DMS153 treated with DMSO at 0.1 percent for 48 hours (cell line): ENCODE measurements at regions not wholly inside any gene's neighbourhood (a gene's known extent, or its start where the extent isn't known, plus 50 kb on each side); places are given as distances from the start of the nearest gene placed in this dataset.
A peak's percentile ranks its signal among the peaks of the same experiment; 100 is the strongest.

Experiments
- DNase-seq: peaks from one replicate; lab custom pipeline; 2025; ENCODE audit not compliant: unreplicated experiment; lab: John Stamatoyannopoulos, UW

DNA sequence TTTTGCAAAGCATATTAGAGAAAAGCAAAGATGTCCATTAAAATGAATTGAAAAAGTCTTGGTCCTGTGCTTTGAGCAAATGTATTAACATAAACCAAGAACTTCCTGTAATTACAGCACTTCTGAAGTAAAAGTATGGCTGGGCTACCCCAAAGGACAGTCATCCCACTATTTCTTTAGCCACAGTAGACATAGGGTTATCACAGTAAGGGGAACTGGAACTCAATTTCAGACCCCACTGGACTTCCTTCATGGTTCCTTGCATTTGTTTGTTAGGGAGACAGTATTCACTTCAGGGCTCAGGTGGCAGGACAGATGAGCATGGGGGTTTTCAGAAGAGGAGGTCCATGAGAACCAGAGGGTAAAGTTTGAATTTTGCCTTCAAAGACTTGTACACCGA lies 203.1 kb upstream of the PDE1C start:
- no peak for DNase-seq

DNA sequence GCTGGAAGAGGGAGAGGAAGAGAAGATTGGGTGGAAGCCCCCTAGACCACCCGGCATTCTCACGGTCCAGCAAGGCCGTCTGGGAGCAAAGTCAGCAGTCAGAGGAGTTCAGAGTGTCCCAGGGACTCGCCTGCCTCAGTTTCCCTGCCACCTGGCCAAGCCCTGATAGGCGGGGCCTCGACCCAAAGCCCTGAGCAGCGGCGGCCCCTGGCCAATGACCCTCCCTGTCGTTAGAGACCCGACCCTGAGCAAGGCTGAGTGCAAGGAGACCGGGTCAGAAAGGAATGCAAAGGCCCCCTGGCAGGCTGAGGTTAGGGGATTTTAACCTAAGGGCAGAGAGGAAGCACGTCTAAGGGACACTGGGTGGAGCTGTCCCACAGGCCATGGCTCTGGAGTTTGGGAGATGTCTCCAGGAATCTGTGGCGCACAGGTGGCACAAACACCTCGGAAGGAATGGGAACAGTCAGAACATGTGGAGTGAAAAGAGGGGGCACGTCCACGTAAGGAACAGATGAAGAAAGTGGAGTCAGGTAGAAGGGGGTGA lies 196.8 kb upstream of the PDE1C start:
- DNase-seq = no peak

DNA sequence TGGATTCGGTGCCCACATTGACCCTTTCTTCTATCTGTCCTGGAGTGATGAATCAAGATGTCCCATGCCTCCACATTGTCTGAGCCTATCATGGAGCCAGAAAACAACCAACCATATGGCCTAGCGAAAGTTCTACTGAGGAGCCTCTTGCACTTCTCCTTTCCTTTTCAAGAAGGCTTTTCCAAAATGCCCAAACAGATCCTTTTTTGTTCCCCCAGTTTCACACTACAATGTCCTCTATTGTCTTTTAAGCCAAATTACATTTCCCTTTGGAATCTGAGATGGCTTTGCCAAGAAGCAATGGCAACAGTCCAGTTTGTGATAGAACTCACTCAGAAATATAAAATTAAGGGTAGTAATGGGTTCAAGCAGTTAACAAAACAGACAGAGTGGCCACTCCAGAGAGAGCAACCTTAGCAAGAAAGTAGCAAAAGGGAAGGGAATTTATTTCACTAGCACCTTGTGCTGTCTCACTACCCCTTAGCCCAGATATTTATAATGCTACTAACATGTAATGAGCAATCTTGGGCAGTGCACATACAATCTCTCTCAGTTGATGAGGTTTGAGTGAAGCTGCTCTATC lies 194.6 kb upstream of the PDE1C start:
- no peak for DNase-seq

DNA sequence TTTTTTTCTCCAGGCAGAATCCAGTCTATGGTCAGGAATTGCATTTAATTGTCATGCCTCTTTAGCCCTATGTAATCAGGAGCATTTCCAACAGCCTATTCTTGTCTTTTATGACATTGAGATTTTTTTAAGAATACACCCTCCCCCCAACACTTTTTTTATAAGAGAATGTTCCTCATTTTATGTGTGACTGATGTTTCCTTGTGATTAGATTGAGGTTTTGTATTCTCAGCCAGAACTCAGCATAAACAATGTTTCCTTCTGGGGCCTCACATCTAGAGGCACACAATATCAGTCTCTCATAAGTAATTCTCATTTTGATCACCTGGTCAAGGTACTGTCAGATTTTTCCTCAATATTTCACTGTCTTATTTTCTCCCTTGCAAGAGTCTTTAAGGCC lies 193.4 kb upstream of the PDE1C start:
- no peak for DNase-seq

DNA sequence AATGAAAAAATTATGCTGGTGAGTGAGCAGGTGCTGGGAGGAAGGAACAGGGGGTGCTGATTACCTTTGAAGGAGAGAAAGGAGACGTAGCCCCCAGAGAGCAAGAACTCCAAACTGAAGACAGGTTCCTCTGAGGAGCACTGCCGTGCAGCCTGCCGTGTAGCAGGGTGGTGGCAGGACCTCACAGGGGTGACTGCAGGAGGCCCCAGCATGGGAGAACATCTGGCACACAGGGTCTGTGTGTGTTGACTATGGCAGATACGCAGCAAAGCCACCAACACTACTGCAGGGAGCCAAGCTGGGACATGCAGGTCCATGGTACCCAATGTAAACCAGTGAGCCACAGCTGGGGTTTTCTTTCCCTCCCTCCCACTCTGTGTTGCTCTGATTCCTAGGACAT lies 192.1 kb upstream of the PDE1C start:
- DNase-seq = no peak

DNA sequence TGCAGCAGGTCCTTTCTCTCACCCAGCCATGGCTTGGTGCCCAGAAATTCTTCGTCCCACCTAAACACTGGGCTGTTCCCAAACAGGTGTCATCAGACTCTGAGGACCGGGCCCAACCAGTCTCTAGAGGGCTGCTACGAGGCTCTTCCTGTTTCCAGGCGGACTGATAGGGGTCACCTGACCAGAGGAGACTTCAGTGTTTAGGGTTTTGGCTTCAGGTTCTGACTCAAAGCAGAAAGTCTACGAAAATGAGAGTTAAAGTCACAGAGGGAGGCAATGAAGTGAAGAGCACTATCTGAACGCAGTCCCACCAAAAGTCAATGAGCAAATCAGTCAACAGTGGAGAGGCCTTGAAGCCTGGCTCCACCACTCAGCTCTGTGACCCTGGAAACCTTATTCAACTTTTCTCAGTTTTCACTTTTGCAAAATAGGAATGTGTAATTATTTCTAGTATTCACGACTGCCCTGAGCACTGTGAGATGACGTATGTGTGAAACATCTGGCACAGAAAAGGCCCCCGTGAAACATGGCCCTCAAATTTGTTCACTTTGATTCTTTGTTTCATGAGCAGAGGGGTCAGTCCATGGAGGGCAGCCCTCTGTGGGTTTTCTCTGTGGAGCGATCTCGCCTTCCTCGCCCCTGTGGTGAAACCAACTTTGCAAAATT lies 189.9 kb upstream of the PDE1C start:
- DNase-seq = peak; percentile 91

DNA sequence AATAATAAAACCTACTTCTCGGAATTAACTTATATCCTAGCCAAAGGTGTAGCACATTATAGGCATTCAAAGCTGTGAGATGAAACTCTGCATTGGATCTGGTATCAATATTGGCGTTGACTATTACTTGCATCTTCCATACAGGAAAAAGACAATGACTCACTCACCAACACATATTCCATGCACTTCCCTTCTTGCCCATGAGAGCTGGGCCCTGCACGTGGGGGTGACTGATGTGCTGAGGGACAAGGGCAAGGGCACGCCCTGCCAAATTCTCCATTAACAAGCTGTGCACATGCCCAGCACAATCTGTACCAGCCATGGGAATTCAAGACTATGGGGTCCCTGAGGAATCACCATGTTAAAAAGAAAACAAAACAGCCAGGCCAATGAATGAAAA lies 188.1 kb upstream of the PDE1C start:
- DNase-seq = no peak

DNA sequence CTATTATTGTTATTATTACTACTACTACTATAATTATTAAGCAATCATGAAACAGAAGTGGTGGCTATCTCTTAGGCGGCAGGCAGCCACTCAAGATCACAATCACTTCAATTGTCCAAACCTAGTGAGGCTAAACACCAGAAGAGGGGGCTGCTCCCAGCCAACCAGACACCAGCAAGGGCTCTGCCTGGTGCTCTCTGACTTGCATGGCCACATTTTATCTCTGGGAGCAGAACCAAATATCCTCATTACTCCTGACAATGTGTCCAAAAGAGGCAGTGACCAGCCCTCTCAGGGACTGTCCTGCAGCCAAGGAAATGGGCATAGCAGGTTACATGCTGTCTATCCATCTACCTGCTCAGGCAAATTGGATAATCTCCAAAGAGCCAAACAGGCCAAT lies 187.4 kb upstream of the PDE1C start:
- no peak for DNase-seq

DNA sequence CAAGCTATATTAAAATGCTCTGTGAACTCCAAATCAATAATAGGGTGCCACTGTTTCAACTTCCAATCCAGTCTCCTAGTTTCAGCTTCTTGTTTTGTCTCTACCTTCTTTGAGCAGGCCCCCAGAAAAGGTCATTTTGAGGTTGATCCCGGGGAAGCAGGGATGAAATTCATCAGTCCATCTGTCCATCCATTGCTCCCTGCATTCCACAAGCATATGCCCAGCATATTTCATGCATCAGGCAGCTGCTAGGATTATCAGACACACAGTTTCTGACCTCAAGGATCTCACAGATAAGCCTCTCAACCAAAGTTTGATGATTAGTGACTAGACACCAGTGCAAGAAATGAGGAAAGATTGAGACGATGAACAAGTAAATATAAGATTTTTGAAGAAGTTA lies 186.6 kb upstream of the PDE1C start:
- DNase-seq = no peak

DNA sequence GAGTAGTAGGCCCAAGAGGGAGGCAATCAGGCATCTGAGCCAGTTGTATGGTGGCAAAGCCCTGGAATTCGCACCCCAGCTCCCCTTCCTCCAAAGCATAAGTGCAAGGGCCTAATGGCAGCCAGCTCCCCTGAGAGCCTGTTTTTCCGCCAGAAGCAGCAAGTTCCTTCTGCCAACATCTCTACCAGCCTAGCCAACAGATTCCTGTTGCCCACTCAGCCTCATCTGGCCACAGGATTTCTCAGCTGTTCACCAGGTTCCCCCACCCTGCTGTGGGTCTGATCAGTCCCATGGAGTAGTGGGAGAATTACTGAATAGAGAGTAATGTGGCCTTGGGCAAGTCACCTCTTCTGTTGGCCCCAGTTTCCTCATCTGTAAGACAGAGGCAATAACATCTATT lies 186.2 kb upstream of the PDE1C start:
- no peak for DNase-seq

DNA sequence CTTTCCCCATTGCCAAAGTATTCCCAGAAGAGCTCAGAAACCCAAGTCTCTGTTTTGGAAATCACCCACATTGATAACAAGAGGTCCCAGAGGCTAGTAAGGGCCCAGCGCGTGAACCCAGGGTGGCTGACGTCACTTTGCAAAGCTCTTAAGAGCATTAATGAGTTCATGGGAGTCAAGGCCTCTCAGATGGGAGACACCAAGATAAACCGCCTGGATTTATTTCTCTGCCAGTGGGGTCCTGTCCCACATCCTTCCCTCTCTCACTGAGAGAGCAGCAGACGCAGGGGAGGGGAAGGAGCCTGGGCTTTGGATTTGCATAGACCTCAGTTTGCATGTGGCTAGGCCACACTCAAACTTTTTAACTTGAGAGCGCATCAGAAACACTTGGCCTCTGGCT lies 184.8 kb upstream of the PDE1C start:
- no peak for DNase-seq

DNA sequence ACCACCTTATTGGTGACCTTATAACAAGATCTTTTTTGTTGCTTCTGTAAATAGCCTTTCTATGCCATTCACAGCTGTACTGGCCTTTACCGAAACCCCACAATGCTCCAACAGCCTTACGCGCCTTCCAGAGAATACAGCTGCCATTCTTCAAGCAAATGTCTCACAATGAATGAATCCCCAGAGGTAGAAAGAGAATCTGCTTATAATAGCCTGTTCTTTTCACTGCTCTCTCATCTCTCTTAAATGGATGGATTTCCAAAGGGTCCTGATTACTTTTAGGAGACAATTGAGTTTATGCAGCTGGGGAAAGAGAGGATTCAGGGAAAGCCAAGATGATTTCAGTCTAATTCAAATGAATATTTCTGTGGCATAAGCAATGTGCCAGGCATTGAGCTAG lies 183.1 kb upstream of the PDE1C start:
- DNase-seq = no peak

DNA sequence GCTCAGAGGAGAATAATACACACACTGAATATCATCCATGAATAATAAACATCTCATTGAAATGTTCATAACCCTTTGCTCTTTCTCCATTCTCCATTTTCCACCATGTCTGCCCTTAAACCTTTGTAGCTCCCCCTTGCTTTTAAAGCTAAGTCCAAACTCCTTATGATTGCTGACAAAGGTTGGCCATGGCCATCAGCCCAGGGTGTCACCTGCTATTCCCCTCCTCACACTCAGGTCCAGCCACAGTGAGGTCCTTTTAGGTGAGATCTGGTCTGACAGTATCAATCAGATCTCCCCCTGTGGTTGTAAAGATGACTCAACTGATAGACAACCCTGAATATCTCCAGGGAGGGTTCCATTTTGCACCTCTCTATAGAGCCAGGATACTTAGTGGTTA lies 181.5 kb upstream of the PDE1C start:
- no peak for DNase-seq

DNA sequence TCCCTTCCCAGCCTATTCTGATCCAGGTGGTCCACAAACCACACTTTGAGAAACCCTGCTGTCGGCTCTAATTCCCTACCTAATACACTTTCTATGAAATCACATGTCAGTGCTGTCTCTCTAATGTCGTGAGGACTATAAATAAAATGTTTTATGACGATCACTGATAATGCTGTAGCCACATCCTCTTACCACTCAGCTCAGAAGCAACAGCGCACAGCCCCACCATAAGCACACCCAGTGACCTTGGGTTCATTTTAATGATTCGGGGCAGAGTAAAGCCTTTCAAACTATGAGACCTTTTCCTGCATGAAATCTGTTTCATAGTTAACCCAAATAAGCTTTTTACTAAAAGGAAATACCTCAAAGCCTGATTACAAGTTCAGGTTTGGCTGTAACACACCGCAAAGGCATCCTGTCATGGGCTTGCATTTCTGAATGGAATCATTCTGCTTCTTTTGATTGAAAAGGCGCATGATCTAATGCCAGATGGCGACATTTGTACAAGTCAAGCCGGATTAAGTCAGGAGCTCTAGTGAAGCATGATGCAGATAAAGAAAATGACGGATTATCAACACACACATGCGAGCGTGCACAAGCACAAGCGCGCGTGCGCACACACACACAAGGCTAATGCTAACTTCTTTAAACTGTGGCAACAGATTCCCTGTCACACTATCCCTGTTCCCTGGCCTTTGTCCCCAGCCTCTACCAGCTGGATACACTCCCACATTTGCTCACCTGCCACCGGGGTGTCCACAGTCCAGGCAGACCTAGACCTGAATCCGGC lies 180.5 kb upstream of the PDE1C start:
- DNase-seq = no peak

DNA sequence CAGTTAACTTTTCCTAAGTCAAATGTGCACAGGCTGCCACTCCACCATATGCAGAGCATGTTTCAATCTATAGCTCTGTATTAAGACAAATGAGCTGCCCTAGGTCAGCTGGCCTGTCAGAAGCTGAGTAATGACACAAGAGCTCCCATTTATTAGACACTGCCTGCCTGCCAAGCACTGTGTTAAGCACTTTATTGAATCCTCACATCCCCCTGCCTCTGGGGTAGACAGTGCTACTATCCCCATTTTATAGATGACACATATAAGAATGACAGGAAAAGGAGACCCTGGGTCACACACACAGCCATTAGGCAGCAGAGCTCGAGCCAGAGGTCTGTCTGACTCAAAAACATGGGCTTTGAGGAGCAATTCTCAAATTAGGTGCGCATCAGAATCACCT lies 179.8 kb upstream of the PDE1C start:
- DNase-seq = no peak

DNA sequence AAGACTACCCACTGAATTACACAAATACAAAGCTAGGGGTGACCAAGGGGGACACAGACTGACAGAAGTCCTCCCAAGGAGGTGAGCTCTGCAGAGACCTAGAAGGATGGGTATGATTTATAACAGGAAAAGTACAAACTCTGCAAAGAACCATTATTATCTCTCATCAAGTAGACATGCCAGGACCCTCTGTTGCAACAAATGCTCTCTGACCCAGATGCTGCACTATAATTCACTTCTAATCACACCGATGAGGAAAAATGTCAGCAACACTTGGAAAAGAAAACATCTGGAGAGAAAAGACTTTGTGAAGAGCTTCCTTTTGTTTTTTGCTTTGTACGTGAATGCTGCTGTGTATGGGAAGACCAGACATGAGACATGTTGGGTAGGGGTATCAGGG lies 178.3 kb upstream of the PDE1C start:
- no peak for DNase-seq

DNA sequence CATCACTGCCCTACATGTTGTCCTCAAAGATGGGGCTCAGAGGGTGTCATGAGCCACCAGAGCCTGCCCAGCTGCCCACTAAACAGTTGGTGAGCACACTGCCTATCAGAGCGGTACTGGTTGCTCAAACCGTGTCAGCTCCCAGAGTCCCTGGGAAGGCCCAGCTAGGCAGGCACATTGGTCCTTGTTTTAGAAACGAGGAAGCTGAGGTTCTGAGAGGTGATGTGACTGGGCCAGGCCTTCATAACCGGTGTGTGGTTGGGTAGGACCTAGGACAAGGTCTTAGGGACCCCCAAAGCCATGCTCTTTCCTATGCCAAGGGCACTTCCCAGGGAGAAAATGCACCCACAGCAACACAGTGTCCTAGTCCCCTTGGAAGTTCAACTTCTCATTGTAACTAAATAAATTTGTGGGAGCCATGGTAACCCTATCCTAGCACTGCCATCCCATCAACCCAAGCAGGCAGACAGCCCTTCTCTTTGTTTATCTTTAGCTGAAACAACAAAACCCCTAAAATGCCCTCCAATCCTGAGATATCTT lies 174.7 kb upstream of the PDE1C start:
- no peak for DNase-seq

DNA sequence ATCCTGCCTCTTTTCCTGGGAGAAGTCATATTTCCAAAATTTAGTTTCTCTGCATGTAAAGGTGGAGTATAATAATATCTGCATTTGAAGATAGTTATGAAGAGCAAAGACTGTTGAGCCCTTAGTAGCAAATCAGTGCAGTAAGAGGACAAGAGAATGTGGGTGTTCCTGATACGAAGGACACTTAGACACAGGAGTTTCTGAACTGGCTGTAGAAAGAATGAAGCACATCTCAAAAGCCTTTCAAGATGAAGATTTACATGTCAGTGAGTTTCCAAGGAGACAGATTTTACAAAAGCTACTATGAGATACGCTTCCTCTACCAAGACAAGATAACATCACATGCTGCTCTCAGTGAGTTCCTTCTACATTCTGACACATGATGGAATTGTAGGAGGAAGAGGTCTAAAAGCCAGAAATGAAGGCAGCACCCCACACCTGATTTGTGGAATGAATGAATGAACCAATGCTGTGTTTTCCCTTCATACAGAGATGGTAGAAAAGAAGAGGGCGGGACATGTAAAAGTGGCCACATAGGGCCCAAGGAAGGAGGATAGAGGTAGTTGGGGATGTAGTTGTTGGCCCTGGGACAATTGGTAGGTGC lies 173.6 kb upstream of the PDE1C start:
- DNase-seq = no peak

DNA sequence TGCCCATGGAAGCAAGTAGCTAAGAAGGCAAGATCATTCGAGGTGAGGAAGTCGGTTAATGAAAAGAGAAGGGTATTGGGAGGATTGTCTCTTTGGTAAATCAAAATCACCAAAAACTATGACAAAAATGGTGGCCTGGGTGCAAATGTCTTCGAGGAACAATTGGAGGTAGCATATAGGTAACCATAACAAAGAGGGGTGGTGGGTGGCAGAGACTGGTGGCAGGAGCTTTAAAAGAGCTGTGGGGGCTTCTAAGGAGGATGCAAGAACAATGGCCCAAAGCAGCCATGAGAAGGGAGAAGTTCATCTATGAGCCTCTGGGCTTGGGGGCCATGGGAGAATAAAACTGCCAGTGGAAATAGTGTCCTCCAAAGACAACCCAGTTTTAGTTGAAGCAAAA lies 172.2 kb upstream of the PDE1C start:
- DNase-seq = no peak

DNA sequence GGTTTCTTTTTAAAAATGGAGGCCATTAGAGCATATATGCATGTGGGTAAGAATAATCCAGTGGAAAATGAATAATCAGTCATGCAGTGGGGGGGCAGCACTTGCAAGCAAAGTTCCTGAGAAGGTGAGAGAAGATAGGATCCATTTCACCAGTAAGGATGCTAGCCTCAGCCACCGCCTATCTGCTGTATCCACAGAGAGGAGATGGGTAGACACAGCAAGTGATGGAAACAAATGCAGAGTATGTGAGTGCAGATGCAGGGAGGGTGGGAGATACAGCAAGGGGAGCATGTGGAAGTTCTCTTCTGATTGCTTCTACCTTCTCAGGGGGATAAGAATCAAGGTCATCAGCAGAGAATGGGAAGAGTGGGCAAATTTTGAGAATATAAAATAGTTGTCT lies 171.4 kb upstream of the PDE1C start:
- no peak for DNase-seq

DNA sequence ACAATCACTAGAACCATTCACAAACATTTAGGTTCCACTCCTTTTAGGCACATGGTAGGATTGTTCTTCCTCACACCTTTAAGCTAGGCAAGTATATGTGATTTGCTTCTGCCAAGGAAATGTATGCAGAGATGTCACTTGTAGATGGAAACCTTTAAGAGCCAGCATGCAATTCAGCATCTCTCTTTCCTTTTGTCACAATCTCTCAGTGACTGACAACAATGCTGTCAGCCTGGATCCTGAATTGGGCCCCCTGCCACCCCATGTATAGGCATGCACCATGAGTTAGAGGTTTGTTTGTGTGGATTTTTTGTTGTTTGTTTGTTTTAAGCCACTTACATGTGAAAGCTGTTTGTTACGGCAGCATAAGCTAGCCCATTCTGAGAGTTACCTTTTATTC lies 169.6 kb upstream of the PDE1C start:
- no peak for DNase-seq

DNA sequence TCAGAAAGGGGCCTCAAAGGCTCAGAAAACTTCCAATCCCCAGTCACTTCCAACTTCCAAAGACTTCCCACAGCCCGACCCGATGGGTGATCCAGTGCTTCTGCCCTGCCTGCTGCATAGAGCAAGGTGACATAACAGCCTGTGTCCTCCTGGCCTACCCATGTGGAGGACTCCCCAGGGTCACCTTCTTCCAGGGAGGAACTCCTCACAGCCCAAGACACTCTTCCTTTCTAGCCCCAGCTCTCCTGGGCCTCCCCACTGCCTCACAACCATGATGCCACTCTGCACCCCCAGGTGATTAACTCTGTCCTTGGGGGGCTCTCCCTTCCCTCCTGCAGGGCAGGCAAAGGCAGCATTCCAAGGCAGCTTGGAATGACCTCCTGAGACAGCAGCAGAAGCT lies 158.4 kb upstream of the PDE1C start:
- no peak for DNase-seq
